ENCODE measurements at regions not wholly inside any gene's neighbourhood (a gene's known extent, or its start where the extent isn't known, plus 50 kb on each side); places are given as distances from the start of the nearest gene placed in this dataset.

DNA sequence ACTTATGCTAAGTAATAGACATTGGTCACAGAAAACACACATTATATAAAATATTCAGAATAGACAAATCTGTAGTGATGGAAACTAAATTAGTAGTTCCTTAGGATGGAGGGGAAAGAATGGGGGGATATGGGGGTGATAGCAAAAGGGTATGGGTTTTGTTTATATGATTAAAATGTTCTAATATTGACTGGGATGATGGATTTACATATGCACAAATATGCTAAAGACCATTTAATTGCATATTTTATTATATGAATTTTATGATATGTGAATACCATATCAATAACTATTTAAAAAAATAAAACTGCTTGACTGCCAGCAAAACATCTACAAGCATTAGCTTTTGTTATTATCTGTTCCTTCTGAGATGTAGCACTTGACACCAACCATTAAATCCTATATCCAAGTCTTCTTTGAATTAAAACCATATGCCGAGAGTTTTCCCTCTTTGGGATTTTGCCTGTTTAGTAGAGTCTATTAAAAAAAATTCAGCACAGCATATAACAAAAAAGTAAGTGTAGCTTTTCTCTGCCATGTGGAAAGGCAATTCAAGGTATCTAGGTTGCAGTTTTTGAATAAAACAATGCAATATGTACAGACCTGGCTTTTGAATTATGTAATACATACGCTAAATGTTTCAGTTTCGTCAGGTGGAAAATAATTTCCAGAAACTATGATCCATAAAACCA lies 2584.1 kb upstream of the PCDH20 start:
- TF ChIP-seq EZH2 (IDR thresholded peaks at IDR 0.05) (no peak), POLR2AphosphoS5 (IDR thresholded peaks at IDR 0.05; ENCODE audit: borderline replicate concordance, low read depth, low read length) (no peak)
